WTC11 (cell line): ENCODE measurements at regions not wholly inside any gene's neighbourhood (a gene's known extent, or its start where the extent isn't known, plus 50 kb on each side); places are given as distances from the start of the nearest gene placed in this dataset.

Source experiments
- ATAC-seq: fragments of 200-7000 bp; cut with Tn5 transposase; 2 replicates; pipeline ENCODE4 v1.10.0; 2021; ENCODE audit warnings: mild to moderate bottlenecking, moderate library complexity
- CTCF ChIA-PET: fragments of 300-600 bp; sonication (Branson Sonifier 250); formaldehyde crosslinking; loops from one replicate; lab custom pipeline; 2021; ENCODE audit warnings: antibody characterized with exemption; lab: Charles Lee
- POLR2A ChIA-PET: fragments of 350-600 bp; sonication (Branson Sonifier 250); formaldehyde crosslinking; loops from one replicate; lab custom pipeline; 2021; ENCODE audit warnings: antibody characterized with exemption; lab: Charles Lee
- DNase-seq: peaks from one replicate; pipeline ENCODE4 v3.0.0; 2021; ENCODE audit warnings: low spot score
- H3K27ac Mint-ChIP-seq: 2 replicates; pipeline ENCODE4 v1.8.0; 2021; ENCODE audit warnings: mixed read lengths
- H3K27me3 Mint-ChIP-seq: 2 replicates; pipeline ENCODE4 v1.8.0; 2021; ENCODE audit warnings: low read depth, mild to moderate bottlenecking, moderate library complexity, mixed read lengths
- H3K36me3 Mint-ChIP-seq: 2 replicates; pipeline ENCODE4 v1.8.0; 2021; ENCODE audit warnings: mixed read lengths
- H3K4me1 Mint-ChIP-seq: 2 replicates; pipeline ENCODE4 v1.8.0; 2022; ENCODE audit warnings: mixed read lengths
- H3K4me3 Mint-ChIP-seq: 2 replicates; pipeline ENCODE4 v1.8.0; 2021; ENCODE audit warnings: mild to moderate bottlenecking, moderate library complexity, mixed read lengths
- H3K9me3 Mint-ChIP-seq: 2 replicates; pipeline ENCODE4 v1.8.0; 2021; ENCODE audit warnings: mixed read lengths
- ATF1 ChIP-seq: sonication (generic); formaldehyde crosslinking; IDR thresholded peaks from 2 replicates; pipeline ENCODE4 v1.8.1; 2023; ENCODE audit warnings: mild to moderate bottlenecking, moderate library complexity, missing genetic modification reagents
- CBFB ChIP-seq: sonication (generic); formaldehyde crosslinking; IDR thresholded peaks from 2 replicates; pipeline ENCODE4 v1.8.1; 2022; ENCODE audit warnings: mild to moderate bottlenecking, low read depth, missing genetic modification reagents
- CREM ChIP-seq: sonication (generic); formaldehyde crosslinking; IDR thresholded peaks from 2 replicates; pipeline ENCODE4 v1.8.1; 2022; ENCODE audit warnings: mild to moderate bottlenecking, missing genetic modification reagents, moderate library complexity
- CTCF ChIP-seq: fragments of 200-600 bp; IDR thresholded peaks from 2 replicates; pipeline ENCODE4 v1.8.0; 2022; ENCODE audit warnings: antibody characterized with exemption
- ERG ChIP-seq: fragments of 250-450 bp; sonication (Bioruptor Pico); IDR thresholded peaks from 2 replicates; pipeline ENCODE4 v1.8.0; 2021; ENCODE audit warnings: mild to moderate bottlenecking
- ESRRA ChIP-seq: sonication (generic); formaldehyde crosslinking; IDR thresholded peaks from 2 replicates; pipeline ENCODE4 v1.8.1; 2022; ENCODE audit warnings: mild to moderate bottlenecking, missing genetic modification reagents, borderline replicate concordance
- ETV6 ChIP-seq: sonication (generic); formaldehyde crosslinking; IDR thresholded peaks from 2 replicates; pipeline ENCODE4 v1.8.1; 2022; ENCODE audit warnings: mild to moderate bottlenecking, missing genetic modification reagents
- FOXK1 ChIP-seq: sonication (generic); formaldehyde crosslinking; IDR thresholded peaks from 2 replicates; pipeline ENCODE4 v1.8.0; 2022; ENCODE audit warnings: mild to moderate bottlenecking, moderate library complexity, missing genetic modification reagents
- GRHL2 ChIP-seq: fragments of 250-450 bp; sonication (Bioruptor Pico); IDR thresholded peaks from 2 replicates; pipeline ENCODE4 v1.8.0; 2022; ENCODE audit warnings: mild to moderate bottlenecking, moderate library complexity; ENCODE audit not compliant: insufficient replicate concordance, severe bottlenecking
- GTF2I ChIP-seq: fragments of 250-450 bp; sonication (Bioruptor Pico); conservative IDR thresholded peaks from 2 replicates; pipeline ENCODE4 v1.4.0; 2021; ENCODE audit warnings: mild to moderate bottlenecking
- HMGA2 ChIP-seq: fragments of 250-450 bp; sonication (Bioruptor Pico); IDR thresholded peaks from 2 replicates; pipeline ENCODE4 v1.4.0; 2021; ENCODE audit warnings: mild to moderate bottlenecking, moderate library complexity
- JAZF1 ChIP-seq: fragments of 250-450 bp; sonication (Bioruptor Pico); IDR thresholded peaks from 2 replicates; pipeline ENCODE4 v1.9.0; 2021; ENCODE audit warnings: moderate library complexity, mild to moderate bottlenecking, inconsistent platforms
- KAT7 ChIP-seq: sonication (generic); formaldehyde crosslinking; IDR thresholded peaks from 2 replicates; pipeline ENCODE4 v1.8.1; 2023; ENCODE audit warnings: missing genetic modification reagents, mild to moderate bottlenecking, borderline replicate concordance
- NFE2L1 ChIP-seq: sonication (generic); formaldehyde crosslinking; IDR thresholded peaks from 2 replicates; pipeline ENCODE4 v1.8.1; 2023; ENCODE audit warnings: missing genetic modification reagents
- NFYB ChIP-seq: sonication (generic); formaldehyde crosslinking; conservative IDR thresholded peaks from 2 replicates; pipeline ENCODE4 v1.8.0; 2022; ENCODE audit warnings: low read depth, missing genetic modification reagents
- NR2C2 ChIP-seq: sonication (generic); formaldehyde crosslinking; IDR thresholded peaks from 2 replicates; pipeline ENCODE4 v1.8.0; 2022; ENCODE audit warnings: mild to moderate bottlenecking, missing genetic modification reagents
- SMAD4 ChIP-seq: sonication (generic); formaldehyde crosslinking; IDR thresholded peaks from 2 replicates; pipeline ENCODE4 v1.8.0; 2022; ENCODE audit warnings: mild to moderate bottlenecking, missing genetic modification reagents
- SOX15 ChIP-seq: fragments of 250-450 bp; sonication (Bioruptor Pico); IDR thresholded peaks from 2 replicates; pipeline ENCODE4 v1.9.0; 2021; ENCODE audit warnings: mild to moderate bottlenecking
- TEAD4 ChIP-seq: sonication (generic); formaldehyde crosslinking; IDR thresholded peaks from 2 replicates; pipeline ENCODE4 v1.8.0; 2022; ENCODE audit warnings: mild to moderate bottlenecking, missing genetic modification reagents
- ZMAT4 ChIP-seq: fragments of 250-450 bp; sonication (Bioruptor Pico); IDR thresholded peaks from 2 replicates; pipeline ENCODE4 v1.9.0; 2021; ENCODE audit warnings: mild to moderate bottlenecking
- ZNF121 ChIP-seq: sonication (generic); formaldehyde crosslinking; IDR thresholded peaks from 2 replicates; pipeline ENCODE4 v1.8.0; 2023; ENCODE audit warnings: missing genetic modification reagents
- ZNF219 ChIP-seq: sonication (generic); formaldehyde crosslinking; IDR thresholded peaks from 2 replicates; pipeline ENCODE4 v1.8.0; 2023; ENCODE audit warnings: missing genetic modification reagents, mild to moderate bottlenecking, borderline replicate concordance
- ZNF396 ChIP-seq: fragments of 250-450 bp; sonication (Bioruptor Pico); IDR thresholded peaks from 2 replicates; pipeline ENCODE4 v1.8.0; 2021; ENCODE audit warnings: mild to moderate bottlenecking, moderate library complexity, borderline replicate concordance
- ZNF423 ChIP-seq: fragments of 250-450 bp; sonication (Bioruptor Pico); IDR thresholded peaks from 2 replicates; pipeline ENCODE4 v2.1.2; 2022; ENCODE audit warnings: mild to moderate bottlenecking, moderate library complexity
- TF ChIP-seq, protein P1 (sequence below): sonication (generic); formaldehyde crosslinking; IDR thresholded peaks from 2 replicates; pipeline ENCODE4 v1.8.1; 2022; ENCODE audit warnings: missing genetic modification reagents, borderline replicate concordance
- TF ChIP-seq, protein P2 (sequence below): sonication (generic); formaldehyde crosslinking; IDR thresholded peaks from 2 replicates; pipeline ENCODE4 v1.8.1; 2023; ENCODE audit warnings: mild to moderate bottlenecking, missing genetic modification reagents, moderate library complexity
- TF ChIP-seq, protein P3 (sequence below): sonication (generic); formaldehyde crosslinking; IDR thresholded peaks from 2 replicates; pipeline ENCODE4 v1.8.1; 2023; ENCODE audit warnings: mild to moderate bottlenecking, moderate library complexity, missing genetic modification reagents

DNA sequence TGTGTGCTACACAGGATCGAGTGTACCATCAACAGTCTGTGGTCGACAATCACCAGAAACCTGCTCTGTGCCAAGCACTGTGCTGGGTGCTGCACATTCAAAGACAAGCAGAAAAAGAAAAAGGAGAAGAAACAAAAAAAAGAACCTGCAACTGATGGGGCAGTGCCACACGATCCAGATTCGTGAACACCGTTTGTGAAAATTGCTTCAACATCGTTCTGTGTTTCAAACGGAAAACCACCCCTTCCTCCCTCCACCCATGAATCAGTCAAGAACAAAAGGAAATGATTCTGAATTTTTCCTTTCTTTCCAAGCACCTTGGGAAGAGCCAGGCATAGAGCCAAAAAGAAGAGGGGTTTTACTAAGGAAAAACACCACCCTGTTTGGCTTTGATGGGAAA lies 129.2 kb upstream of the ARID1B start (continued):
- TF ChIP-seq, protein P1, sequence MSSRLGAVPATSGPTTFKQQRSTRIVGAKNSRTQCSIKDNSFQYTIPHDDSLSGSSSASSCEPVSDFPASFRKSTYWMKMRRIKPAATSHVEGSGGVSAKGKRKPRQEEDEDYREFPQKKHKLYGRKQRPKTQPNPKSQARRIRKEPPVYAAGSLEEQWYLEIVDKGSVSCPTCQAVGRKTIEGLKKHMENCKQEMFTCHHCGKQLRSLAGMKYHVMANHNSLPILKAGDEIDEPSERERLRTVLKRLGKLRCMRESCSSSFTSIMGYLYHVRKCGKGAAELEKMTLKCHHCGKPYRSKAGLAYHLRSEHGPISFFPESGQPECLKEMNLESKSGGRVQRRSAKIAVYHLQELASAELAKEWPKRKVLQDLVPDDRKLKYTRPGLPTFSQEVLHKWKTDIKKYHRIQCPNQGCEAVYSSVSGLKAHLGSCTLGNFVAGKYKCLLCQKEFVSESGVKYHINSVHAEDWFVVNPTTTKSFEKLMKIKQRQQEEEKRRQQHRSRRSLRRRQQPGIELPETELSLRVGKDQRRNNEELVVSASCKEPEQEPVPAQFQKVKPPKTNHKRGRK (CRISPR knock-in tag), result no peak
- TF ChIP-seq CBFB (no peak), HMGA2 (CRISPR knock-in tag) (no peak), ZNF396 (no peak), ZMAT4 (no peak), CREM (CRISPR knock-in tag) (no peak), NFYB (CRISPR knock-in tag) (no peak), SOX15 (CRISPR knock-in tag) (no peak), GTF2I (no peak), NFE2L1 (CRISPR knock-in tag) (no peak)

GRCh38 chr6:156647140-156647784 lies 129.9 kb upstream of the ARID1B start:
- ATAC-seq (no peak), DNase-seq (no peak)
- H3K4me1 Mint-ChIP-seq, result peaks cover 5% of the 10 kb centered on the region; the same call in 1 of the 2 replicates
- ChIA-PET CTCF (interaction anchor here (0.7 kb wide), 1 partner anchor 295 kb away, joined by 8 read pairs; no protein-coding TSS in a partner anchor), POLR2A (no interaction called here)
- no peaks in the 10 kb centered on the region for H3K27me3 Mint-ChIP-seq
- no peak overlapping the region for H3K27ac Mint-ChIP-seq
- H3K36me3 Mint-ChIP-seq, result no peaks in the 10 kb centered on the region
- no peak overlapping the region for H3K4me3 Mint-ChIP-seq
- peaks cover 5% of the 10 kb centered on the region for H3K9me3 Mint-ChIP-seq
- TF ChIP-seq TEAD4 (CRISPR knock-in tag) (no peak), ATF1 (no peak), ESRRA (CRISPR knock-in tag) (no peak), CTCF (no peak), GRHL2 (CRISPR knock-in tag) (no peak), GTF2I (no peak), JAZF1 (CRISPR knock-in tag) (no peak), ETV6 (no peak), ZNF423 (no peak), FOXK1 (CRISPR knock-in tag) (no peak), SMAD4 (no peak), ERG (CRISPR knock-in tag) (no peak), ZNF219 (CRISPR knock-in tag) (no peak), SOX15 (CRISPR knock-in tag) (no peak), ZNF121 (CRISPR knock-in tag) (no peak), KAT7 (CRISPR knock-in tag) (no peak), ZMAT4 (no peak), NR2C2 (no peak)
- TF ChIP-seq, protein P2, sequence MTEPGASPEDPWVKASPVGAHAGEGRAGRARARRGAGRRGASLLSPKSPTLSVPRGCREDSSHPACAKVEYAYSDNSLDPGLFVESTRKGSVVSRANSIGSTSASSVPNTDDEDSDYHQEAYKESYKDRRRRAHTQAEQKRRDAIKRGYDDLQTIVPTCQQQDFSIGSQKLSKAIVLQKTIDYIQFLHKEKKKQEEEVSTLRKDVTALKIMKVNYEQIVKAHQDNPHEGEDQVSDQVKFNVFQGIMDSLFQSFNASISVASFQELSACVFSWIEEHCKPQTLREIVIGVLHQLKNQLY, result no peak
- TF ChIP-seq, protein P3, sequence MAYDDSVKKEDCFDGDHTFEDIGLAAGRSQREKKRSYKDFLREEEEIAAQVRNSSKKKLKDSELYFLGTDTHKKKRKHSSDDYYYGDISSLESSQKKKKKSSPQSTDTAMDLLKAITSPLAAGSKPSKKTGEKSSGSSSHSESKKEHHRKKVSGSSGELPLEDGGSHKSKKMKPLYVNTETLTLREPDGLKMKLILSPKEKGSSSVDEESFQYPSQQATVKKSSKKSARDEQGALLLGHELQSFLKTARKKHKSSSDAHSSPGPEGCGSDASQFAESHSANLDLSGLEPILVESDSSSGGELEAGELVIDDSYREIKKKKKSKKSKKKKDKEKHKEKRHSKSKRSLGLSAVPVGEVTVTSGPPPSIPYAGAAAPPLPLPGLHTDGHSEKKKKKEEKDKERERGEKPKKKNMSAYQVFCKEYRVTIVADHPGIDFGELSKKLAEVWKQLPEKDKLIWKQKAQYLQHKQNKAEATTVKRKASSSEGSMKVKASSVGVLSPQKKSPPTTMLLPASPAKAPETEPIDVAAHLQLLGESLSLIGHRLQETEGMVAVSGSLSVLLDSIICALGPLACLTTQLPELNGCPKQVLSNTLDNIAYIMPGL, result no peak
